Prostate gland (tissue), 2 donors: ENCODE measurements at regions not wholly inside any gene's neighbourhood (a gene's known extent, or its start where the extent isn't known, plus 50 kb on each side); places are given as distances from the start of the nearest gene placed in this dataset.

Source experiments
- DNase-seq: peaks from one replicate; pipeline ENCODE4 v3.0.0-alpha.2; 2019; ENCODE audit warnings: low spot score
- H3K27ac ChIP-seq, 2 donors: fragments of 200-600 bp; sonication (generic); 2 replicates each; pipeline ENCODE4 v1.5.1; 2017 to 2019
- H3K27me3 ChIP-seq: fragments of 200-600 bp; sonication (generic); replicated peaks from 2 replicates; pipeline ENCODE4 v1.5.1; 2019; ENCODE audit not compliant: insufficient read depth
- H3K36me3 ChIP-seq, 2 donors: fragments of 200-600 bp; sonication (generic); 1 replicate in 1 of 2; 2 replicates in 1 of 2; pipeline versions ENCODE4 v1.5.1 to v1.8.1; 2017 to 2019
- H3K4me1 ChIP-seq: fragments of 200-600 bp; sonication (generic); replicated peaks from 2 replicates; pipeline ENCODE4 v1.5.1; 2019
- H3K4me3 ChIP-seq, 2 donors: fragments of 200-600 bp; sonication (generic); 2 replicates each; pipeline ENCODE4 v1.5.1; 2017 to 2019
- H3K9me3 ChIP-seq: fragments of 200-600 bp; sonication (generic); 2 replicates; pipeline ENCODE4 v1.5.1; 2017
- POLR2A ChIP-seq: fragments of 450-650 bp; IDR thresholded peaks from one replicate; pipeline ENCODE4 v1.6.1; 2016; ENCODE audit warnings: antibody characterized with exemption, mild to moderate bottlenecking
- POLR2AphosphoS5 ChIP-seq: sonication (generic); formaldehyde crosslinking; IDR thresholded peaks from one replicate; pipeline ENCODE4 v1.6.1; 2017; ENCODE audit warnings: antibody characterized with exemption
- WGBS: methylation state at CpG from one replicate; pipeline ENCODE4 v1.1.5; 2018; 5-methylcytosine and 5-hydroxymethylcytosine counted together
- intact Hi-C: fragments of 100-400 bp; cut with DNase I; formaldehyde crosslinking; loops from one replicate; pipeline ENCODE4 v1.14.2; 2022
- TF ChIP-seq, protein P1 (sequence below), 4 experiments: fragments of 200-600 bp in 2 of 4; fragments of 450-650 bp in 2 of 4; sonication (generic) in 2 of 4; IDR thresholded peaks; 1 replicate in 3 of 4; 2 replicates in 1 of 4; pipeline ENCODE4 v1.5.1; 2016 to 2019; ENCODE audit warnings: antibody characterized with exemption in 4 of 4, mild to moderate bottlenecking in 2 of 4, moderate library complexity in 2 of 4

DNA sequence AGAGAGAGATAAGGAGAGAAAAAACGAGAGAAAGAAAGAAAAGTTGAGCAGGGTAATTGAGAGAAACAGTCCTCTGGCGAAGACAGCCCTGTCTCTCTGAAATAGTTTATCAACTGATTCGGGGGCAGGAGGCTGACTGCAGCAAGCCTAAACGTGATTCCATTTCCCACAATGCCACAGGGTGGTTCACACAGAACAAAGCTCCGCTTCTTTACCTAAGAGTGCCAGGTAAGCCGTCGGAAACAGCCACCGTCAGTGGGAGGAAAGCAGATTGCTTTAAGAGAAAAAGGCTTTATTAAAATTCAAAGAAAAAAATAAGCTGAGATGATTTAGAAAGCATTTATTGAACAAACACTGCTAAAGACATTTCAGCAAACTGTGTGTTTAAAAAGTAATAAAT lies 271.4 kb upstream of the POU3F3 start:
- intact Hi-C loops: no loop called here
- no peaks in the 10 kb centered on the region for H3K27me3 ChIP-seq
- no peaks in the 10 kb centered on the region for H3K4me1 ChIP-seq
- 28% methylated on average over 8 of the region's 8 CpGs for WGBS
- H3K27ac ChIP-seq: no peak overlapping the region
- no peaks in the 10 kb centered on the region for H3K9me3 ChIP-seq
- TF ChIP-seq POLR2AphosphoS5 (no peak), POLR2A (no peak)
- TF ChIP-seq, protein P1, sequence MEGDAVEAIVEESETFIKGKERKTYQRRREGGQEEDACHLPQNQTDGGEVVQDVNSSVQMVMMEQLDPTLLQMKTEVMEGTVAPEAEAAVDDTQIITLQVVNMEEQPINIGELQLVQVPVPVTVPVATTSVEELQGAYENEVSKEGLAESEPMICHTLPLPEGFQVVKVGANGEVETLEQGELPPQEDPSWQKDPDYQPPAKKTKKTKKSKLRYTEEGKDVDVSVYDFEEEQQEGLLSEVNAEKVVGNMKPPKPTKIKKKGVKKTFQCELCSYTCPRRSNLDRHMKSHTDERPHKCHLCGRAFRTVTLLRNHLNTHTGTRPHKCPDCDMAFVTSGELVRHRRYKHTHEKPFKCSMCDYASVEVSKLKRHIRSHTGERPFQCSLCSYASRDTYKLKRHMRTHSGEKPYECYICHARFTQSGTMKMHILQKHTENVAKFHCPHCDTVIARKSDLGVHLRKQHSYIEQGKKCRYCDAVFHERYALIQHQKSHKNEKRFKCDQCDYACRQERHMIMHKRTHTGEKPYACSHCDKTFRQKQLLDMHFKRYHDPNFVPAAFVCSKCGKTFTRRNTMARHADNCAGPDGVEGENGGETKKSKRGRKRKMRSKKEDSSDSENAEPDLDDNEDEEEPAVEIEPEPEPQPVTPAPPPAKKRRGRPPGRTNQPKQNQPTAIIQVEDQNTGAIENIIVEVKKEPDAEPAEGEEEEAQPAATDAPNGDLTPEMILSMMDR (IDR thresholded peaks at IDR 0.05): no peak
- DNase-seq: peak; percentile 43
- no peak overlapping the region for H3K4me3 ChIP-seq
- no peaks in the 10 kb centered on the region for H3K36me3 ChIP-seq

DNA sequence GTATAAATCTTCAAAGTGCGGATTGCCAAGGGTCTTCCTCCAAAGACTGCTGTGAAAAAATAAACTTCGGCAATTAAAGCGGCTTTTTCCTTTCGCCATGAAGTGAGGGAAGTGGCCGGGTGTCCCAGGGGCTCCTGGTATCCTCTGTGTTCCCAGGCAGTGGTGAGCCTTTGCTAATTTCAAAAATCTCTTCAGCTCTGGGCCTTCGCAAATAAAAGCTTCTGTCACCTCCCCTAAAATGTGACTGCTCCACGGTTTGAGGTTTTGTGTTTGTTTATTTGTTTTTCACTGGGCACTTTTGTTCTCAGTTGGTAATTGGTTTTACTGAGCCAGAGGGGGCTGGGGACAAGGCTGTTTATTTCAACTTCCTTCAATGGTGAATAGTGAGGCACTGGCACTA lies 270.1 kb upstream of the POU3F3 start:
- Histone ChIP-seq H3K9me3 (no peaks in the 10 kb centered on the region), H3K27ac (no peak overlapping the region), H3K27me3 (no peaks in the 10 kb centered on the region), H3K4me1 (no peaks in the 10 kb centered on the region), H3K4me3 (no peak overlapping the region), H3K36me3 (no peaks in the 10 kb centered on the region)
- intact Hi-C loops: no loop called here
- WGBS: 57% methylated on average over 7 of the region's 7 CpGs
- no peak for DNase-seq
- TF ChIP-seq POLR2AphosphoS5: no peak
- TF ChIP-seq, protein P1 (IDR thresholded peaks at IDR 0.05): no peak

DNA sequence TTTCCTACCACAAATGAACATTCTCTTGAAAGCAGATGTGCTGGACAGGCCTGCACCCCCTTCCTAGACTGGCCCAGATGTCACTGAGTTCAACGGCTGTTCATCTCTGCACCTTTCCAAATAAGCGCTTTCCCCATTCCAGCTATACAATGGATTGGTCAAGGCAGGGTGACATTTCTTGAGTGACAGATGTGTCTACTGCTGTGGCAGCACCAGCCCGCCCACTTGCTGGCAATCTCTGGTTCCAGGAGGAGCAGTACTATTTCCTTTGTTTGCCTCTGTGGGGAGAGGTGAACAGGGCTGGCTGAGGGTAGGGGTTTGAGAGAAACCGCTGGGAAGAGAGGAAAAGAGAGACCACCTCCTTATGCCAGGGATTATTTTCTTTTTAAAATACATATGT lies 269.5 kb upstream of the POU3F3 start:
- H3K27ac ChIP-seq: no peak overlapping the region
- no peak for DNase-seq
- TF ChIP-seq POLR2A (no peak), POLR2AphosphoS5 (no peak)
- TF ChIP-seq, protein P1 (IDR thresholded peaks at IDR 0.05): no peak
- H3K27me3 ChIP-seq: no peaks in the 10 kb centered on the region
- 81% methylated on average over 4 of the region's 4 CpGs for WGBS
- intact Hi-C loops: no loop called here
- H3K9me3 ChIP-seq: no peaks in the 10 kb centered on the region
- H3K4me3 ChIP-seq: no peak overlapping the region
- no peaks in the 10 kb centered on the region for H3K4me1 ChIP-seq
- no peaks in the 10 kb centered on the region for H3K36me3 ChIP-seq

DNA sequence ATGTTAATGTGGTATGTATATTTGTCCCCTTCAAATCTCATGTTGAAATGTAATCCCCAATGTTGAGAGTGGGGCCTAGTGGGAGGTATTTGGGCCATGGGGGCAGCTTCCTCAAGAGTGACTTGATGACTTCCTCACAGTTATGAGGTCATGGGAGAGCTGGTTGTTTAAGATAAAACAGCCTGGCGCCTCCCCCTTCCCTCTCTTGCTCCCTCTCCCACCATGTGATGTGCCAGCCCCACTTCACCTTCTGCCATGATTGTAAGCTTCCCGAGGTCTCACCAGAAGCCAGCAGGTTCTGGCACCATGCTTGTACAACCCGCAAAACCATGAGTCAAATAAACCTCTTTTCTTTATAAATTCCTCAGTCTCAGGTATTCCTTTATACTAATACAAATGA lies 258.3 kb upstream of the POU3F3 start:
- intact Hi-C loops: no loop called here
- TF ChIP-seq, protein P1 (IDR thresholded peaks at IDR 0.05): no peak
- TF ChIP-seq POLR2A: no peak
- TF ChIP-seq POLR2AphosphoS5: no peak
- 80% methylated on average over 3 of the region's 3 CpGs for WGBS
- Histone ChIP-seq H3K27ac (no peak overlapping the region), H3K27me3 (no peaks in the 10 kb centered on the region), H3K4me1 (no peaks in the 10 kb centered on the region), H3K9me3 (no peaks in the 10 kb centered on the region), H3K4me3 (no peak overlapping the region), H3K36me3 (no peaks in the 10 kb centered on the region)
- no peak for DNase-seq

DNA sequence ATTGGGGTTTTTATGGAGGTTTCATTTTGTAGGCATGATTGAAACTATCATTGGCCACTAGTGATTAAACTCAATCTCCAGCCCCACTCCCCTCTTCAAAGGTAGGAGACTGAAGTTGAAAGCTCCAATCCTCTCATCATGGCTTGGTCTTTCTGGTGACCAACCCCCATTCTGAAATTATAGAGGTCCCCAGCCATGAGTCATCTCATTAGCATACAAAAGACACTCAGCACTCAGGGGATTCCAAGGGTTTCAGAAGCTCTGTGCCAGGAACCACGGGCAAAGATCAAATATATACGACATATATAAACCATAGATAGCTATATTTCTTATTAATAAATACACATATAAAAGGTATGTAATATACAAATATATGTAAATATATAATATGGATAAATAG lies 256.0 kb upstream of the POU3F3 start:
- intact Hi-C loops: no loop called here

More for the DNA sequence above, 256.0 kb upstream of the POU3F3 start:
- 86% methylated on average over 2 of the region's 2 CpGs for WGBS
- Histone ChIP-seq H3K27me3 (no peaks in the 10 kb centered on the region), H3K36me3 (no peaks in the 10 kb centered on the region), H3K4me1 (no peaks in the 10 kb centered on the region), H3K9me3 (no peaks in the 10 kb centered on the region), H3K4me3 (no peak overlapping the region), H3K27ac (no peak overlapping the region)
- no peak for DNase-seq
- TF ChIP-seq POLR2AphosphoS5 (no peak), POLR2A (no peak)
- TF ChIP-seq, protein P1 (IDR thresholded peaks at IDR 0.05): no peak
